Mucosa of rectum (tissue), 2 donors: ENCODE measurements at regions not wholly inside any gene's neighbourhood (a gene's known extent, or its start where the extent isn't known, plus 50 kb on each side); places are given as distances from the start of the nearest gene placed in this dataset.

ENCODE experiments used
- H3K27ac ChIP-seq, 2 donors: one replicate each; pipeline ENCODE4 v1.7.0; 2013; ENCODE audit warnings: inconsistent platforms in 2 of 2, low read depth in 2 of 2, low read length in 2 of 2
- H3K27me3 ChIP-seq, 2 donors: one replicate each; pipeline ENCODE4 v1.7.0; 2013; ENCODE audit warnings: low read length in 2 of 2; ENCODE audit not compliant: control insufficient read depth in 2 of 2, insufficient read depth in 2 of 2
- H3K36me3 ChIP-seq, 2 donors: one replicate each; pipeline ENCODE4 v1.7.0; 2013; ENCODE audit warnings: low read length in 2 of 2; ENCODE audit not compliant: control insufficient read depth in 2 of 2, insufficient read depth in 2 of 2
- H3K4me1 ChIP-seq, 2 donors: one replicate each; pipeline ENCODE4 v1.7.0; 2013; ENCODE audit warnings: low read length in 2 of 2, mild to moderate bottlenecking in 1 of 2; ENCODE audit not compliant: control insufficient read depth in 2 of 2, insufficient read depth in 2 of 2
- H3K4me3 ChIP-seq, 2 donors: one replicate each; pipeline ENCODE4 v1.7.0; 2013; ENCODE audit warnings: low read length in 2 of 2
- H3K9ac ChIP-seq, 2 donors: one replicate each; pipeline ENCODE4 v1.7.0; 2013; ENCODE audit warnings: low read length in 2 of 2, low read depth in 1 of 2, mild to moderate bottlenecking in 1 of 2
- H3K9me3 ChIP-seq, 2 donors: one replicate each; pipeline ENCODE4 v1.7.0; 2013; ENCODE audit warnings: low read length in 2 of 2; ENCODE audit not compliant: control insufficient read depth in 2 of 2
- donor health status: healthy.
- donor health status: Normal muscosa, but diverticular disease.

DNA sequence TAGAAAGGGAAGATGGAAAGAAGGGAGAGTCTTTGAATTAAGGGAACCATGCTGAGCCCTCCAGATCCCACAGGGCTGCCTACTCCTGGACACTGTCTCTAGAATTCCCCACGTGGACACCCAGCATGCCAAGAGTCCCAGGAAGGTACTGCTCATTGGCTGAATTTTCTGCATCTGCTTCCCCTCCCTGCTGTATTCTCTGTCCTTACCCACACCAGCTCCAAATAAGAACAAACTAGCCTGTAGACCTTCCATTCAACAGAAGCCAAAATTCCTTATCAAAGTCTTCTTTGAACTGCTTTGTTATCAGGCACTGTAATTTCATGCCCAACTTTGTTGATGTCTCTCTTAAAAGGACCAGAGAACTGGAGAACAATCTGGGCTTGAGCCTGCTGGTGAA, 305.9 kb upstream of the ARGLU1 start:
- Histone ChIP-seq H3K4me1 (no peaks in the 10 kb centered on the region), H3K27ac (no peak overlapping the region), H3K27me3 (no peaks in the 10 kb centered on the region), H3K9me3 (no peaks in the 10 kb centered on the region), H3K4me3 (no peak overlapping the region), H3K9ac (no peak overlapping the region), H3K36me3 (no peaks in the 10 kb centered on the region)

DNA sequence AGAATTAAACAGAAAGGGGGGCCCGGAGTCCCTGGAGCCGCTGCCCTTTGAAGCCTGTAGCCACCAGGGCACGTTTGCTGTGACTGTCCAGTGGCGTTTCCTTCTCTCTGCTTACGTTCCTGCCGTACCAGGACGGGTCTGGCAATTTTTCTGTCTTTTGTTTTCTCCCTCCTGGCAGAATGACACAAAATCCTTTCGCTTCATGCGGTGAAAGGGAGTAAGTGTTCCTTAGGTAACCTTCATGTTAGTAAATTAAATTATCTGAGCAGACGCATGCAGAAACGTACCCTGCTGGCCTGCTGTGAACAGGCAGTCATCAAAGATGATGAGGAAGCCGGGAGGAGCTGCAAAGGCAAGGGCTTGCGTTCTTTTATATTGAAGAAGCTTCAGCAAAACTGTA, 299.3 kb upstream of the ARGLU1 start:
- no peaks in the 10 kb centered on the region for H3K27me3 ChIP-seq
- no peaks in the 10 kb centered on the region for H3K4me1 ChIP-seq
- no peaks in the 10 kb centered on the region for H3K36me3 ChIP-seq
- H3K4me3 ChIP-seq, result no peak overlapping the region
- H3K27ac ChIP-seq, result no peak overlapping the region
- no peak overlapping the region for H3K9ac ChIP-seq
- no peaks in the 10 kb centered on the region for H3K9me3 ChIP-seq

DNA sequence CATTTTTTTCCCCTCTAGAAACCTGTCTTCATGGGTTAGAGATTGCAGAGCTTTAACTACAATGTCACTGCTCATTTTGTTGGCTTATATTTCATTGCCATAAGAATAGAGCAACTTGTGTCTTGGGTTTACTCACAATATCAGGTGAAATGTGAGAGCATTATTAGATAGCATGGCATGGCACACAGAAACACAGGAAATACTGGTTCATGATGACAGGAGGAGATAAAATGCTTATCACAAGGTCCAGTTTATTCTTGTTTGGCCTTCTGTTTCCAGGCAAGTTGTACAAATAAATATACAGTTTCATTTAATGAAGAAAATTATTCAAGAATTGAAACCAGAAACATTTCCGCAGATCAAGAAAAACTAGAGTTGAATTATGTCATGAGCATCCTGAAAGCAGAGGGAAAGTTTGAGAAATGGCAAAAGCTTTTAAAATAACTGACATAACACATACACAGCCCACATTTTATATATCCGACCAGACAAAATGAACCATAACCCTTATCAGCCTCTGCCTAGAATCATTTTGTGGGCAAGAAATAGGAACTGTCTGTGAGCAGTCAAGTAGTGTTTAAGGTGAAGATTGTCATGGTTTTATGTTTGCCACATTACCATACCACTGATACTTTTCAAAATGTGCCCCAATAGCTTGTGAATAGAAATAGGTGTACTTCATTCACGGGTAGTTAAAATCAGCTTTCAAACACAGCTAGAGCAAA, 297.9 kb upstream of the ARGLU1 start:
- Histone ChIP-seq H3K27ac (no peak overlapping the region), H3K27me3 (no peaks in the 10 kb centered on the region)

DNA sequence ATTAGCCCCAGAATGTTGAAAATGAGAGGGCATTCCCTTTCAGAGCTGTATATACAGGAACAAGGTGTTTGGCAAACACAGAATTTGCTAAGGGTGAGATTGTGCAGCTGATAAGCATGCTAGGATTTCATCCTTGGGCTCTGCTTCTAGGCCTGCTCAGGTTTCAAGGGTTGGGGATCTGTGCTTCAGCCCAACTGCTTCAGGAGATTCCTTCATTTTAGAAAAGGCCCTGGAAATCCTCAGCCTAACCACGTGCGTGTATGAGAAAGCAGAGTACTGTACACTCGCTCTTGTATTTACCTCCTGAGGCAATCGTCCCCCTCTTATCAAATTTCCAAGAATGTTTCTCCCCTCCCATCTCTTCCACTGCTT, 291.6 kb upstream of the ARGLU1 start:
- Histone ChIP-seq H3K36me3 (no peaks in the 10 kb centered on the region), H3K27me3 (no peaks in the 10 kb centered on the region), H3K9me3 (no peaks in the 10 kb centered on the region), H3K27ac (no peak overlapping the region), H3K9ac (no peak overlapping the region), H3K4me3 (no peak overlapping the region), H3K4me1 (no peaks in the 10 kb centered on the region)

More for the DNA sequence above, 297.9 kb upstream of the ARGLU1 start:
- Histone ChIP-seq H3K36me3 (no peaks in the 10 kb centered on the region), H3K9me3 (no peaks in the 10 kb centered on the region), H3K4me3 (no peak overlapping the region), H3K9ac (no peak overlapping the region), H3K4me1 (no peaks in the 10 kb centered on the region)

DNA sequence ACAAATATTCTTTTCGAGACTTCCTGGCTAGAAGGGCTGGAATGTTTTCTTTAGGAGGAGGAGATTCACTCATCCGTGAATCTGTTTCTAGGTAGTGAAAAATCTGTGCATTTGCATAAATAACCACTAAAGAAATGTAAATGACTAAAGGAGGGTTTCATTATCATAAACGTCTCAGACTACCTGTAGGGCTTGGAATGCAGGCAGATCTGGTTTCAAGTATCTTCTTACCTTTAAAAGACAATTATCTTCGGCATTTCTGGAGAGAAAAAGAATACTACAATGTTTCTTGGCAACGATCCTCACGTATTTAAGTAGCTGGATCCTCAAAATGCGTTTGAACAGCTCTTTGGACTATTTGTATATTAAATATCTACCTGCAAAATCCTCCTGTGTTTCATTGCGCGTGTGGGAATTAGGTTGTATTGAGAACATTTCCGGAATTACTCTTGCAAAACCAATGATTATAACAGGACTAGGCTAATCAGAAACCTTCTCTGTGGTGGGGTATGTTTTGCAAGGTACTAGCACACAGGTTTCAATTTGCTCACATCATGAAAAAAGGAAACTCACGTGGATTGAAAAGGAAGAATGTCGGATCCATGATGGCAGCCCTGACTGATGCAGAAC, 291.1 kb upstream of the ARGLU1 start:
- Histone ChIP-seq H3K4me1 (no peaks in the 10 kb centered on the region), H3K27ac (no peak overlapping the region), H3K27me3 (no peaks in the 10 kb centered on the region), H3K4me3 (no peak overlapping the region), H3K36me3 (no peaks in the 10 kb centered on the region), H3K9ac (no peak overlapping the region), H3K9me3 (no peaks in the 10 kb centered on the region)

DNA sequence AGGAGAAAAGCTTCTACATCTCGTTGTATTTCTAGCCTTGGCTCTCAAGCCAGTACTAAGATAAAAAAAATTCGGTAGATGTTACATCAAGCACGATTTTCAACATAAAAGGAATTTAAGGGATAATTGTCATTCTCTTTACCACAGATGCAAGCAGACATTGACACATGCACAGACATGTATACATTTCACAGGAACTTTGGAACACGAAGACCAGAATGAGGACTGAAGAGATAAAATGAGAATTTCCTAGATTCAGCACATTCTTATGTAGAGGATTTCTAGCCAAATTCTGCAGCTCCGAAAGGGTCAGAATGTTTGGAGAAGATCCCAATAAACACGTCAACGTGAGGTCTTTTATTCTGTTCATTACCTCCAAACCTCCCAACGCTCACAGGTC, 284.5 kb upstream of the ARGLU1 start:
- H3K9ac ChIP-seq, result no peak overlapping the region
- no peak overlapping the region for H3K27ac ChIP-seq
- H3K36me3 ChIP-seq, result no peaks in the 10 kb centered on the region
- no peaks in the 10 kb centered on the region for H3K27me3 ChIP-seq
- no peaks in the 10 kb centered on the region for H3K9me3 ChIP-seq
- H3K4me1 ChIP-seq, result no peaks in the 10 kb centered on the region
- H3K4me3 ChIP-seq, result no peak overlapping the region

DNA sequence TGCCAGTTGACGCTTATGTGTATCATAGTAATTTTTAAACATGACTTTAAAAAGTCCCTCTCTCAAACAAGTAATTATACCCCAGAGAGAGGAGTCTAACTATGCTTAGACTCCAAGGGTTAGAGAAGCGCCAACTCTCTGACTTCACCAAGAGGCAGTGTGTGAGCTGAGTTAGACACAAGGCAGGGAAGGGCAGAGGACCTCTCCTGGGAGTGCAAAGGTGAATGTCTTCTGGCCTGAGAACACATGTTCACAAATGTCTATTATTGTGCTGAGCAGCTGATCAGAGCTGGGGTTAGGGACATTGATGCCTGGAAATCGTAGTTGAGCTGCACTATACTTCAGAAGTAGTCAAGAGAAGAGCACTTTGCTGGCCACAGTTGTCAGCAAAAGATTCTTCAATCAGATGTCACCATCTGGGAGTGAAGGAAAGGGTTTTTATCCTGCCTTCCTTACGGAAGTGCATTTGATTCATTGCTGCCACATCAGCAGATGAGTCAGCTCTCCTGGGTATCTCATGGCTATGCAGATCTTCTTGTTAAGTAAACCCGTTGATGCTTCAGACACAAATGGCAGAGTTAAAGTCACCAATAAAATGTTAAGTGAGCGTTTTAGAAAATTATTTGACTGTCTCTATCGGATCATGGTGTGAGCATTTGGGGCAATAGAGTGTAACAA, 283.2 kb upstream of the ARGLU1 start:
- Histone ChIP-seq H3K9ac (no peak overlapping the region), H3K4me3 (no peak overlapping the region), H3K4me1 (no peaks in the 10 kb centered on the region), H3K36me3 (no peaks in the 10 kb centered on the region), H3K27me3 (no peaks in the 10 kb centered on the region), H3K9me3 (no peaks in the 10 kb centered on the region), H3K27ac (no peak overlapping the region)

DNA sequence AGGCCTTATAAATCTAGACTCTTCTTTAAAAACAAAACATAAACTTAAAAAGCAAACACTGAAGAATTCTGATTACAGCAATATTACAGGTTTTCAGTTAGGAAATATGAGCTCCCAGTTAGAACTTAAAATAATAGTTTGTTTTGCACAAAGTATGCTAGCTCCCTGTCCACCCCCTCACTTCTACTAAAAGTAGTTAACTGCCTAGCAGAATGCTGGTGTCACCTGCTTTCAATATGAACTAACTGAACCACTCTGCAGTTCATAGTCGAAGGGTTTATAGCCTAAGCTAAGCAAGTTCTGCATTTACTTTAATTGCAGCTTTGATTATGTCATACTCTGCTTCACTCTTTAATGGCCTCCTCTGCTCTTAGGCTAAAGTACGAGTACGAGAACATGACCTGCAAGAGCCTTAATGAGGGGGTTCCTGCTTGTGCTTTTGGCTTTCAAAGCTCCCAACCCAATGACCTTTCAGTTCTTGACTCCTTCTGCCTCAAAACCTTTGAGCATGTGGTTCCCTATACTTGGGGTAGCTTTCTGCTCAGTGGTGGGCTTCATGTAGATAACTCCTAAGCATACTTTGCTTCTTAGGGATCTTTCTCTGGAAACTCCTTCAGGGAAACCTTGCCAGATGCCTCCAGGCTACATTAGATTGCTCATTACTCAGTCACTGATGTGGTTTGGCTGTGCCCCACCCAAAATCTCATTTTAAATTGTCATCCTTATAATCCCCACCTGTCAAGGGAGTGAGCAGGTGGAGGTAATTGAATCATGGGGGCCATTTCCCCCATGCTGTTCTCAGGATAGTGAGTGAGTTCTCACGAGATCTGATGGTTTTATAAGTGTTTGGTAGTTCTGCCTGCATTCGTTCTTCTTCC, 278.9 kb upstream of the ARGLU1 start:
- H3K36me3 ChIP-seq, result no peaks in the 10 kb centered on the region
- H3K4me1 ChIP-seq, result no peaks in the 10 kb centered on the region
- no peak overlapping the region for H3K27ac ChIP-seq
- H3K9ac ChIP-seq, result no peak overlapping the region
- no peak overlapping the region for H3K4me3 ChIP-seq
- H3K9me3 ChIP-seq, result no peaks in the 10 kb centered on the region
- H3K27me3 ChIP-seq, result no peaks in the 10 kb centered on the region

DNA sequence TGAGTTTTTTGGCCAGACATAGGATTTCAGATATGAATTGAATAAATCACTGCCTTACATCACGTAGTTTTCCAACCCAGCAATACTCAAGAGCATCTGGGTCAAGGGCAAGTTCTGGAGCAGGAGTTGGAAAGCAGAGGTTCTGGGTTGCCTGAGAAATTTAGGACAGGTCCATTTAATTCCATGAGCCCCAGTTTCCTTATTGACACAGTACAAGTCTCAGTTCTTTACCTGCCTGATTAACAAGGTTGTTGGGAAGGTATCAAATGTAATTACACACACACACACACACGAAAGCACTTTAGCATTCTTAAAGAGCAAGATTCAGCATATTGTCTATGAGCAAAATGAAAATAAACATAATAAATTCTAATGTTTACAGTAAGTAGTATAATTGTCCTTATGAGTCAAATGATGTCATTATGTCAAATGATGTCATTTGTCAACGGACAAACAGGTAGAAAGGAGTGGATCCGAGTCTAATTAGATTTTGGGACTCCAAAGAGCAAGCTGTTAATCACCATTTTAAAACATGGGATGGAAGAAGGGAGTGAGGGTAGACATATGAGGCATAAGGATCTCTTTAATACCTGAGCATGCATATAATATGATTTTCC, 268.4 kb upstream of the ARGLU1 start:
- no peak overlapping the region for H3K4me3 ChIP-seq
- H3K27ac ChIP-seq, result no peak overlapping the region
- H3K4me1 ChIP-seq, result no peaks in the 10 kb centered on the region
- no peaks in the 10 kb centered on the region for H3K36me3 ChIP-seq
- no peak overlapping the region for H3K9ac ChIP-seq
- H3K27me3 ChIP-seq, result no peaks in the 10 kb centered on the region
- H3K9me3 ChIP-seq, result peaks cover 0 to 2% of the 10 kb centered on the region in 2 donors
